ENCODE measurements at regions not wholly inside any gene's neighbourhood (a gene's known extent, or its start where the extent isn't known, plus 50 kb on each side); places are given as distances from the start of the nearest gene placed in this dataset.

DNA sequence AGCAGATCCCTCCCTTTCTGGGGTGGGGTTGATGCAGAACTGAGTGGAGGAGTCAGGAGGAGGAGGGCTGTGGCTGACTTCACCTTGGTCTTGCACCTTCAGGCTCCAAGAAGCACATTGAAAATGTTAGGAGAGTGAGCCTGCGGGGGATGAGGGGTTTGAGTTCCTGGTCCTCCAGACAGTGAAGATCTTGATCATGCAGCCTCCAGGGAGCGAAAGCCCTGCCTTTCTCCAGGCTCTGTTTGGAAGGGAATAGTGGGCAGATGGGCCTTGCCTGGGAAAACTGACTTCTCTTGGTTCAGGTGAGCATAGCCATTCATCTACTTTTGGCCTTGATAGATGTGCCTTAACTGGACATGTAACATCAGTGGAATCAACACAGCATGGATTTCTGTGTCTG is 267.6 kb upstream of the B3GAT1 start:
- no peaks in the 10 kb centered on the region for H3K9me3 ChIP-seq
- intact Hi-C loops (cut with DNase I; ENCODE audit: low total_unique reads): no loop called here
- H3K4me3 ChIP-seq: no peak overlapping the region
- no peaks in the 10 kb centered on the region for H3K4me1 ChIP-seq
- no peaks in the 10 kb centered on the region for H3K27me3 ChIP-seq
- no peaks in the 10 kb centered on the region for H3K36me3 ChIP-seq
- in situ Hi-C loops (cut with MboI; ENCODE audit: low pct_ligation_motif_present in 1 of 4, low pct_unique_long_range_greater_than_20kb in 1 of 4, low sequenced_read_pairs in 3 of 4): no loop called here
- no peak overlapping the region for H3K27ac ChIP-seq
- no peak for DNase-seq
- TF ChIP-seq EP300 (IDR thresholded peaks at IDR 0.05; ENCODE audit: low read depth): no peak
- 75% methylated on average over 2 of the region's 2 CpGs; no CpG with 5 or more reads in 1 of the 2 donors for WGBS, 2 donors (ENCODE audit: low coverage in 1 of 2)

DNA sequence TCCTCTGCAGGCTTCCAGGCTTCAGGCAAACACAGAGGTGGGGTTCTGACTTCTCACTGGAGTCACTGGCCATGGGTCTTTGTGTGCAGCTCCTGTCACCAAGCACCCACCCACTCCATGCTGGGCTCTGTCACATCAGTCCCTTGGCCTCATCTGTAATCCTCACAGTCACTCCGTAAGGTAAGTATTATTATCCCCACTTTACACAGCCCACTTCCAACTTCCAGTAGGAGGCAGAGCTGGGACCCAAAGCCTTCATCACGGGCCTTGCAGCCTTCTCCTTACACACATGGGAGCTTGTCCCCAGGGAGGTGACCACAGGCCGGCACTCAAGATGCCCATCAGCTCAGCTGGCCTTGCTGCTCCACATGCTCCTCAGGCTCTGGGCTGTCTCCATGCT is 266.7 kb upstream of the B3GAT1 start:
- no peak for TF ChIP-seq POLR2A (IDR thresholded peaks at IDR 0.05)
- TF ChIP-seq EP300 (IDR thresholded peaks at IDR 0.05; ENCODE audit: low read depth): no peak
- no peak for TF ChIP-seq POLR2AphosphoS5 (IDR thresholded peaks at IDR 0.05)
- TF ChIP-seq, protein P1, sequence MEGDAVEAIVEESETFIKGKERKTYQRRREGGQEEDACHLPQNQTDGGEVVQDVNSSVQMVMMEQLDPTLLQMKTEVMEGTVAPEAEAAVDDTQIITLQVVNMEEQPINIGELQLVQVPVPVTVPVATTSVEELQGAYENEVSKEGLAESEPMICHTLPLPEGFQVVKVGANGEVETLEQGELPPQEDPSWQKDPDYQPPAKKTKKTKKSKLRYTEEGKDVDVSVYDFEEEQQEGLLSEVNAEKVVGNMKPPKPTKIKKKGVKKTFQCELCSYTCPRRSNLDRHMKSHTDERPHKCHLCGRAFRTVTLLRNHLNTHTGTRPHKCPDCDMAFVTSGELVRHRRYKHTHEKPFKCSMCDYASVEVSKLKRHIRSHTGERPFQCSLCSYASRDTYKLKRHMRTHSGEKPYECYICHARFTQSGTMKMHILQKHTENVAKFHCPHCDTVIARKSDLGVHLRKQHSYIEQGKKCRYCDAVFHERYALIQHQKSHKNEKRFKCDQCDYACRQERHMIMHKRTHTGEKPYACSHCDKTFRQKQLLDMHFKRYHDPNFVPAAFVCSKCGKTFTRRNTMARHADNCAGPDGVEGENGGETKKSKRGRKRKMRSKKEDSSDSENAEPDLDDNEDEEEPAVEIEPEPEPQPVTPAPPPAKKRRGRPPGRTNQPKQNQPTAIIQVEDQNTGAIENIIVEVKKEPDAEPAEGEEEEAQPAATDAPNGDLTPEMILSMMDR (IDR thresholded peaks at IDR 0.05): no peak
- Histone ChIP-seq H3K4me3 (no peak overlapping the region), H3K4me1 (no peaks in the 10 kb centered on the region), H3K27me3 (no peaks in the 10 kb centered on the region), H3K36me3 (no peaks in the 10 kb centered on the region), H3K9me3 (no peaks in the 10 kb centered on the region), H3K27ac (no peak overlapping the region)
- intact Hi-C loops (cut with DNase I; ENCODE audit: low total_unique reads) (no loop called here), in situ Hi-C loops (cut with MboI; ENCODE audit: low pct_ligation_motif_present in 1 of 4, low pct_unique_long_range_greater_than_20kb in 1 of 4, low sequenced_read_pairs in 3 of 4) (no loop called here)
- WGBS, 2 donors (ENCODE audit: low coverage in 1 of 2): 61% methylated on average over 3 of the region's 3 CpGs; no CpG with 5 or more reads in 1 of the 2 donors
- no peak for DNase-seq

DNA sequence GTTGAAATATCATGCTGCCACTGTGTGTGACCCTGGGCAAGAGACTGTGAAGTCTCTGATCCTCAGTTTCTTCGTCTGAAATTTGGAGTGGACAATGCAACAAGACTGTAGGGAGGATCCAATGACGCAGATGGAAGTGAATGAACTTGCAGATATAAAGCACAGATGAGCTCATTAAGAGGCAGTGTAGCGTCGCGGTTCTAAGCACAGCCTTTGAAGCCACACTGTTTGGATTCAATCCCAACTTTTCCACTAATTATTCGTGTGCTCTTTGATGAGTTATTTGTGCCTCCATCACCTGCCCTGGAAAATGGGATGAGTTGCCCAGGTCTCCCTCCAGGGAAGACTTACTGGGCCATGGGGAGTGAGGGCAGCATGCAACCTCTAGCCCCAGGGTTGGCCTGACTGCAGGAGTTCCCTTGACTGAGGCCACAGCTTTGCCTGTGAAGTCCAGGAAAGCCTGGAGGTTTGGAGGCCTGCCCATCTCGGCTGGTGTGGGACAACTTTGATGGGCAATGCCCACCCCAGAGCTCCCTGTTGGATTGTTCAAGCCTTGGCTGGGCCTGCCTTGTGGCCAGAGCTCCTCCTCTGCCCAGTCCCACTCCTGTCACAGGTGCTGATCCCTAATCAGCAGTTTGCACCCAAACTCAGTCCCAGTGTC is 266.0 kb upstream of the B3GAT1 start:
- no peak overlapping the region for H3K4me3 ChIP-seq
- H3K4me1 ChIP-seq: no peaks in the 10 kb centered on the region
- H3K36me3 ChIP-seq: no peaks in the 10 kb centered on the region
- in situ Hi-C loops (cut with MboI; ENCODE audit: low pct_ligation_motif_present in 1 of 4, low pct_unique_long_range_greater_than_20kb in 1 of 4, low sequenced_read_pairs in 3 of 4): no loop called here
- TF ChIP-seq EP300 (IDR thresholded peaks at IDR 0.05; ENCODE audit: low read depth): no peak
- TF ChIP-seq, protein P1 (IDR thresholded peaks at IDR 0.05): no peak
- no peak for TF ChIP-seq POLR2AphosphoS5 (IDR thresholded peaks at IDR 0.05)
- no peak for TF ChIP-seq POLR2A (IDR thresholded peaks at IDR 0.05)
- WGBS, 2 donors (ENCODE audit: low coverage in 1 of 2): 75 to 100% methylated on average over 1 to 7 of the region's 7 CpGs
- no peaks in the 10 kb centered on the region for H3K27me3 ChIP-seq
- intact Hi-C loops (cut with DNase I; ENCODE audit: low total_unique reads): no loop called here
- no peaks in the 10 kb centered on the region for H3K9me3 ChIP-seq
- DNase-seq: no peak
- no peak overlapping the region for H3K27ac ChIP-seq

DNA sequence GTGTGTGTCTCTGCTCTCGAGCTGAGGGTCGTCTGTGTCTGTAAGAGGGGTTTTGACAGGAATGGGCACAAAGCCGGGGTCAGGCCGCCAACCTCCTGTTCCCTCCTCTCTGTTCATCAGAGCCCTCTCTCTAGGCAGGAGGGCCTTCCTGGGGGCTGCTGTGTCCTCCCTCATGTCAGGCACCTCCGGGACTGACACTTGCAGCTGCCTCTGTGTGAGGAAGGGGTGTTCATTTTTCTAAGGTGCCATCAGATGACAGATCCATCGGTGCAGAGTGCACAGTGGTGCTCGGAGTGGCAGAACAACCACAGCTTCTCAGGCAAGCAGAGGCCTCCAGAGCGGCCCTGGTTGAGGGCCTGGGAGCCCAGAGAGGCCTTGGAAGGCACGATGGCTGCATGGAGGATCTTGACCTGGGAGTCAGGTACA is 265.4 kb upstream of the B3GAT1 start:
- DNase-seq: no peak
- Histone ChIP-seq H3K27ac (no peak overlapping the region), H3K36me3 (no peaks in the 10 kb centered on the region), H3K9me3 (no peaks in the 10 kb centered on the region), H3K4me3 (no peak overlapping the region), H3K27me3 (no peaks in the 10 kb centered on the region), H3K4me1 (no peaks in the 10 kb centered on the region)
- WGBS, 2 donors (ENCODE audit: low coverage in 1 of 2): 80 to 84% methylated on average over 1 to 9 of the region's 9 CpGs
- intact Hi-C loops (cut with DNase I; ENCODE audit: low total_unique reads) (no loop called here), in situ Hi-C loops (cut with MboI; ENCODE audit: low pct_ligation_motif_present in 1 of 4, low pct_unique_long_range_greater_than_20kb in 1 of 4, low sequenced_read_pairs in 3 of 4) (no loop called here)
- TF ChIP-seq EP300 (IDR thresholded peaks at IDR 0.05; ENCODE audit: low read depth) (no peak), POLR2A (IDR thresholded peaks at IDR 0.05) (no peak), POLR2AphosphoS5 (IDR thresholded peaks at IDR 0.05) (no peak)
- TF ChIP-seq, protein P1 (IDR thresholded peaks at IDR 0.05): no peak
